ENCODE measurements at regions not wholly inside any gene's neighbourhood (a gene's known extent, or its start where the extent isn't known, plus 50 kb on each side); places are given as distances from the start of the nearest gene placed in this dataset.

DNA sequence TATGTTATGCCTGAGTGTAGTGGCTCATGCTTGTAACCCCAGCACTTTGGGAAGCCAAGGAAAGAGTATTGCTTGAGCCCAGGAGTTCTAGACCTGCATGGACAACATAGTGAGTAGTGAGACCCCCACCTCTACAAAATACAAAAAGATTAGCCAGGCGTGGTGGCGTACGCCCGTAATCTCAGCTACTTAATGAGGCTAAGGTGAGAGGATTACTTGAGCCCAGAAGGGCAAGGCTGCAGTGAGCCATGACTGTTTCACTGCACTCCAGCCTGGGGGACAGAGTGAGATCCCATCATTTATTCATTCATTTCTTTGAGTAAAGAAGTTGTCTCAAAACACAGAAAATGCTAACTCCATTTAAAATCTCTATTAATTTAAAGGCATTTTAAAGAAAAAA lies 1061.6 kb downstream of the JRKL start:
- Mint-ChIP-seq H3K36me3 (no peaks in the 10 kb centered on the region), H3K9me3 (peaks cover 6% of the 10 kb centered on the region)

GRCh38 chr11:97454988-97455387 lies 1065.2 kb downstream of the JRKL start:
- Mint-ChIP-seq H3K4me1 (no peaks in the 10 kb centered on the region), H3K4me3 (no peak overlapping the region), H3K27ac (no peak overlapping the region), H3K9me3 (peaks cover 6% of the 10 kb centered on the region), H3K27me3 (no peaks in the 10 kb centered on the region), H3K36me3 (no peaks in the 10 kb centered on the region)

More for the DNA sequence above, 1061.6 kb downstream of the JRKL start:
- Mint-ChIP-seq H3K4me3 (no peak overlapping the region), H3K27ac (no peak overlapping the region), H3K27me3 (no peaks in the 10 kb centered on the region), H3K4me1 (no peaks in the 10 kb centered on the region)

GRCh38 chr11:97460091-97460490 lies 1070.3 kb downstream of the JRKL start:
- H3K4me3 Mint-ChIP-seq, result no peak overlapping the region
- no peaks in the 10 kb centered on the region for H3K27me3 Mint-ChIP-seq
- no peaks in the 10 kb centered on the region for H3K4me1 Mint-ChIP-seq
- H3K9me3 Mint-ChIP-seq, result peaks cover 16% of the 10 kb centered on the region
- no peak overlapping the region for H3K27ac Mint-ChIP-seq
- H3K36me3 Mint-ChIP-seq, result no peaks in the 10 kb centered on the region

DNA sequence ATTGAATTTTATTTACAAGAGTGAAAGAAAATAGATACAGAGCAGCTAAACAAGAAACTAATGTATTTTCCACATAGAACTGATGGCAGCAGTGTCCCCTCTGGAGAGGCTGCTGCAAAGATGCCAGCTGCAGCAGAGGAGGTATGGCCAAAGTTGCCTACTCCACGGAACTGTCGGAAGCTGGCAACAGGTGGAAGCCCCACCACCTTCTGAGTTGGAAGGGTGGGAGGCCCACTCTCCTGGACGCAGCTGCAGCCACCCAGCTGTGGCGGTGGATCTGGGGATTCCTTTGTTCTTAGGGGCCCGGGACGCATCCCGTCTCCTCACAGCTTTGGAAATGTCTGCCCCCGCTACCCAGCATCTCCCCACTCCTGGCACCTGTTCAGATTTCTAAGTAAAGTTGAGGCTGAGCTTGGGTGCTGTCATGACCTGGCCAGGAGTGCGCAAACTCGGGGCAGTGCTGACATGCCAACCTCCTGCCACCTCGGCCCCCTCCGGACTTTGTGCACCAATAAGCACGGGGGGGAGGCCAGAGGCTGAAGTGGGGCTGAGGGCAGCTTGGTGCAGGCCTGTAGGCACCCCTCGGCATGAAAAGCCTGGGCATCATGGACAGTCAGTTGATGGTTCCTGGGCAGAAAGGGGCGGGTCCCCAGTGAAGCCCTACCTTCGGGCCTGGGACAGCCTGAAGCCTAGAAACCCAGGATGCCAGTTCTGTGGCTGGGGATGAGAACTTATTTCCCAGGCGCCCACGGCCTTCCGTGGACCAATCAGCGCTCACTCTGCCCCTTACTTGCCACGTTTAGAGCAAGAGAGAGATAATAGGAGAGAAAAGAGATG lies 1071.4 kb downstream of the JRKL start:
- peaks cover 16% of the 10 kb centered on the region for H3K9me3 Mint-ChIP-seq
- H3K4me1 Mint-ChIP-seq, result no peaks in the 10 kb centered on the region
- no peak overlapping the region for H3K27ac Mint-ChIP-seq
- no peak overlapping the region for H3K4me3 Mint-ChIP-seq
- no peaks in the 10 kb centered on the region for H3K36me3 Mint-ChIP-seq
- H3K27me3 Mint-ChIP-seq, result no peaks in the 10 kb centered on the region

DNA sequence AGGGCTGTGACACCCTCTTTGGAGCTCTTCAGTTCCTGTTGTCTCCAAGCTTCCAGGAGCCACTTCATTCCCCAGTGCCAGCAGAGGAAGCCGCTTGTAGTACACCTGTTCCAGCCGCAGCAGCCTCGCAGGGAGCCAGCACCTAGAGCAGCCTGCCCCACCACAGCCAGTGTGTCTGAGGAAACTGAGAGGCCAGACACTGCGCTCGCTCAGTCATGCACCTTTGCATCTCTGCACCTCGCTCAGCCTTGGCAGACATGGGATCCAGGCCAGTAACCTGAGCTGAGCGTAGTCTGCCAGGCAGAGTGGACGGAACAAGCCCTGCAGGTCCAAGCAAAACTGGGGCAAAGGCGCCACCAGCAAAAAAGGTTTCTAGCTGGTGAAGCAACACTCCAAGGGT lies 1072.1 kb downstream of the JRKL start:
- Mint-ChIP-seq H3K4me1 (no peaks in the 10 kb centered on the region), H3K9me3 (peaks cover 16% of the 10 kb centered on the region), H3K27ac (no peak overlapping the region), H3K27me3 (no peaks in the 10 kb centered on the region), H3K36me3 (no peaks in the 10 kb centered on the region), H3K4me3 (no peak overlapping the region)

GRCh38 chr11:97463891-97464290 lies 1074.1 kb downstream of the JRKL start:
- Mint-ChIP-seq H3K27me3 (no peaks in the 10 kb centered on the region), H3K9me3 (peaks cover 16% of the 10 kb centered on the region), H3K4me3 (no peak overlapping the region), H3K36me3 (no peaks in the 10 kb centered on the region), H3K4me1 (no peaks in the 10 kb centered on the region), H3K27ac (no peak overlapping the region)

GRCh38 chr11:97471480-97471879 lies 1081.7 kb downstream of the JRKL start:
- Mint-ChIP-seq H3K9me3 (peaks cover 18% of the 10 kb centered on the region), H3K4me1 (no peaks in the 10 kb centered on the region), H3K27me3 (no peaks in the 10 kb centered on the region), H3K27ac (no peak overlapping the region), H3K4me3 (no peak overlapping the region), H3K36me3 (peaks cover 2% of the 10 kb centered on the region)

- H3K4me3 Mint-ChIP-seq, result no peak overlapping the region
- no peak overlapping the region for H3K27ac Mint-ChIP-seq
- H3K27me3 Mint-ChIP-seq, result no peaks in the 10 kb centered on the region
- no peaks in the 10 kb centered on the region for H3K4me1 Mint-ChIP-seq
- no peaks in the 10 kb centered on the region for H3K36me3 Mint-ChIP-seq
- peaks cover 21% of the 10 kb centered on the region for H3K9me3 Mint-ChIP-seq
Observed at GRCh38 chr11:97487387-97487786, 1097.6 kb downstream of the JRKL start.

DNA sequence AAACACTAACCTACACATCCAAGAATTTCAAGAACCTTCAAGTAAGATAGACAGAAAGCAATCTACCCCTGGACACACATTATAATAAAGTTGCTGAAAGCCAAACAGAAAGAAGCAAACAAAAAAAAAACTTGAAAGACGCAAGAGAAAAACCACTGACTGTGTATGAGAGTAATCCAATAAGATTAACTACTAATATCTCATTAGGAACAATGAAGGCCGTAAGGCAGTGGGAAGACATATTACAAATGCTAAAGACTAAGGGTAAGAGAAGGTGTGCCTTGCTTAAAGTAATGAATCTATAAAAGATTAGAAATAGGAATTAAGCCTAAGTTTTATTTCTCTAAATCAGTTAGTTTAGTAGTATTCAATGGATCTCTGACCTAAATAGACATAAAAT lies 1109.1 kb downstream of the JRKL start:
- Mint-ChIP-seq H3K27me3 (no peaks in the 10 kb centered on the region), H3K9me3 (no peaks in the 10 kb centered on the region), H3K36me3 (no peaks in the 10 kb centered on the region), H3K4me1 (no peaks in the 10 kb centered on the region), H3K27ac (no peak overlapping the region), H3K4me3 (no peak overlapping the region)

- no peaks in the 10 kb centered on the region for H3K27me3 Mint-ChIP-seq
- no peaks in the 10 kb centered on the region for H3K36me3 Mint-ChIP-seq
- no peaks in the 10 kb centered on the region for H3K9me3 Mint-ChIP-seq
- no peak overlapping the region for H3K4me3 Mint-ChIP-seq
- no peak overlapping the region for H3K27ac Mint-ChIP-seq
- no peaks in the 10 kb centered on the region for H3K4me1 Mint-ChIP-seq
Observed at GRCh38 chr11:97502201-97502600, 1112.4 kb downstream of the JRKL start.

GRCh38 chr11:97506076-97506759 lies 1116.4 kb downstream of the JRKL start:
- no peaks in the 10 kb centered on the region for H3K4me1 Mint-ChIP-seq
- no peak overlapping the region for H3K27ac Mint-ChIP-seq
- no peaks in the 10 kb centered on the region for H3K36me3 Mint-ChIP-seq
- H3K4me3 Mint-ChIP-seq, result no peak overlapping the region
- H3K9me3 Mint-ChIP-seq, result peaks cover 5% of the 10 kb centered on the region
- no peaks in the 10 kb centered on the region for H3K27me3 Mint-ChIP-seq

DNA sequence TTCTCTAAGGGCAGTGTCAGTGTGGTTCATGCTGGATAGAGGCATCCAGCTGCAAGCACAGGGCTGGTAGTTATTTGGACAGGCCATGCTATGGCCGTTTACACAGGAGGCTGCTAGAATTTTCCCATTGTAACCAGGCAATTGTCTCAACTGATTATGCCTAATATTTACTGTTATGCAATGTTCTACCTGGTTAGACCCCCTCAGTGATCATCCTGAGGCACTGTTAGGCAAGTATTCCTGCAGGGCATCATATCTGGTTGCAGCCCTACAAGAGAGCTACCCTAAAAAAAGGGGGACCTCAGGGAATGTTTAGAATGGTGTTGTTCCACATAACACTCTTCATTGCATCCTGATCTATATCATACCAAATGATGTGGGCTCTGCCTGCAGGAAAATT lies 1124.6 kb downstream of the JRKL start:
- Mint-ChIP-seq H3K4me3 (no peak overlapping the region), H3K27me3 (no peaks in the 10 kb centered on the region), H3K4me1 (no peaks in the 10 kb centered on the region), H3K36me3 (no peaks in the 10 kb centered on the region), H3K27ac (no peak overlapping the region), H3K9me3 (peaks cover 11% of the 10 kb centered on the region)

DNA sequence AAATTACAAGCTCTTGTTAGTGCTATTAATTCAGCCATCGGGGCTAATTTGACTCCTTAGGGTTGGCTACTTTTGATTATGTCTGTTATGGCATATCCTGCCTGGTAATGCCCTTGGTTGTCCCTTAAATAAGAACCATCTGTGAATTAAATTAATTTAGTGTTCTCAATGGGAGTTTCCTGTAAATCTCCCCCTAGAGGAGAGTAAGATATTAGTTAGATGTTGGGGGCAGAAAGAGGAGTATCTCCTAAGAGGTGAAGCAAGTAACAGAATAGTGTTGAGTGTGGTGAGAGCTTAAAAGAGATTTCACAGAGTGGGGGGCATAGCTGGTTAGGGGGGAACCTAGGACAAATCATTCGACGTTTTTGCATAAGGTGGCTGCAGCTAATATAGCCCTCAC lies 1126.9 kb downstream of the JRKL start:
- Mint-ChIP-seq H3K27me3 (no peaks in the 10 kb centered on the region), H3K9me3 (peaks cover 11% of the 10 kb centered on the region), H3K4me3 (no peak overlapping the region), H3K27ac (no peak overlapping the region), H3K4me1 (no peaks in the 10 kb centered on the region), H3K36me3 (no peaks in the 10 kb centered on the region)

GRCh38 chr11:97525273-97525672 lies 1135.5 kb downstream of the JRKL start:
- H3K4me3 Mint-ChIP-seq, result no peak overlapping the region

DNA sequence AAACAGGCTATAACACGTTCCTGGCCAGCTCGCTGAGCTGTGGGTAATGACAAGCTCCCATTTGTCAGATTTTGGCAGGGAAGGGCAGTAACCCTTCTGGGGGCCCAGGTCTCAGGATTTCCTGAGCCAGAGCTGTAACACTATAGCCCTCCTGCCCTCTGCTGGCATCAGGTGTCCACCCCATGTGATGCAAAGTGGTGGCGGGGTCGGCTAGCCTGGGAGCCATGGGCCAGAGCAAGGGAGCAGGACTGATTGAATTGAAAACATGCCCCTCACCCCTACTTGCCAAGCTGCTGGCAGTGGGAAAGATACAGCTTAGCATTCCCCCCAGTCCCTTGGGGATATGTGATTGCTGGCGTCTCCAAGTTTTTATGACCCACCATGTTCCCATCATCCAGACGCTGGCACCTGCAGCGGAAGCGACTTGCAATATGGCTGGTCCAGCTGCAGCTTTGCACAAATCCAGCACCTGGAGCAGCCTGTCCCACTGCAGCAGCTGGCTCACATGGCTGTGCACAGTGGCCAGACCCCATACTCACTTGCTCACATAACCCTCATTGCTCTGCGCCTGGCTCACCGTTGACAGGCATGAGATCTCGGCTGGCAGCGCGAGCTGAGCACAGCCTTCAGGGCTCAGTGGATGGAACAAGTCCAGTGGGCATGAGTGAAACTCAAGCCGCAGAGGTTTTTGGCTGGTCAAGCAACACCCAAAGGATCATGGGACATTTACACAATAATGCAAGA lies 1147.8 kb downstream of the JRKL start:
- no peak overlapping the region for H3K4me3 Mint-ChIP-seq
- H3K9me3 Mint-ChIP-seq, result no peaks in the 10 kb centered on the region
- H3K27me3 Mint-ChIP-seq, result no peaks in the 10 kb centered on the region
- no peaks in the 10 kb centered on the region for H3K4me1 Mint-ChIP-seq
- no peaks in the 10 kb centered on the region for H3K36me3 Mint-ChIP-seq
- H3K27ac Mint-ChIP-seq, result no peak overlapping the region

More at GRCh38 chr11:97525273-97525672, 1135.5 kb downstream of the JRKL start:
- Mint-ChIP-seq H3K4me1 (no peaks in the 10 kb centered on the region), H3K9me3 (no peaks in the 10 kb centered on the region), H3K27ac (no peak overlapping the region), H3K27me3 (no peaks in the 10 kb centered on the region), H3K36me3 (no peaks in the 10 kb centered on the region)

DNA sequence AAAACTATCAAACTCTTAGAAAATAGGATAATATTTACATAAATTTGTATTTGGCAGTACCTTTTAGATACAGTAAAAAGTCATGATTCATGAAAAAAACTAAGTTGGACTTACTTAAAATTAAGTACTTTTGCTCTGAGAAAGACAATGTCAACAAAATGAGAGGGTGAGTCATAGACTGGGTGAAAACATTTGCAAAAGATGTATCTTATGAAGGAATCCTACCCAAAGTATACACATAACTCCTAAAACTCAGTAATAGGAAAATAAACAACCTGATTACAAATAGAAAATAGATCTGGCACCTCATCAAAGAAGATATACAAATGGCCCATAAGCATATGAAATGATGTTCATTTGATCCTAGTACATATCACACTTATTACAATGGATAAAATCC lies 1154.6 kb downstream of the JRKL start:
- Mint-ChIP-seq H3K27me3 (no peaks in the 10 kb centered on the region), H3K4me3 (no peak overlapping the region), H3K36me3 (peaks cover 2% of the 10 kb centered on the region), H3K9me3 (peaks cover 10% of the 10 kb centered on the region), H3K27ac (no peak overlapping the region), H3K4me1 (no peaks in the 10 kb centered on the region)

Data from activated naive CD4-positive, alpha-beta T cell treated with anti-CD3 and anti-CD28 coated beads, Interleukin-2, amount 50 U/mL, for 24 hours (primary cell).